ENCODE measurements at regions not wholly inside any gene's neighbourhood (a gene's known extent, or its start where the extent isn't known, plus 50 kb on each side); places are given as distances from the start of the nearest gene placed in this dataset.

DNA sequence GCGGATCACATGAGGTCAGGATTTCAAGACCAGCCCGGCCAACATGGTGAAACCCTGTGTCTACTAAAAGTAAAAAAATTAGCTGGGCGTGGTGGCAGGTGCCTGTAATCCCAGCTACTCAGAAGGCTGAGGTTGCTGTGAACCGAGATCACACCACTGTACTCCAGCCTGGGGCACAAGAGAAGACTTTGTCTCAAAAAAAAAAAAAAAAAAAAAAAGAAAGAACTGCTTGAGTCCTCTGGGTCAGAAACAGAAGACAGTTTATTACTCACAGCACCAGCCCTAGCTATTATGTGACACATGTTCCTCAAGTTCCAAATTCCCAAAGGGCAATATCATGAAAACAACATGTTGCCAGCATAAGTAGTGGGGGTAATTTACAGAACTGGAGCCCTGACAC, 1014.1 kb upstream of the RAG2 start:
- no TSS peak for BruUV-seq (replicated peaks)
- TF ChIP-seq, protein P1, sequence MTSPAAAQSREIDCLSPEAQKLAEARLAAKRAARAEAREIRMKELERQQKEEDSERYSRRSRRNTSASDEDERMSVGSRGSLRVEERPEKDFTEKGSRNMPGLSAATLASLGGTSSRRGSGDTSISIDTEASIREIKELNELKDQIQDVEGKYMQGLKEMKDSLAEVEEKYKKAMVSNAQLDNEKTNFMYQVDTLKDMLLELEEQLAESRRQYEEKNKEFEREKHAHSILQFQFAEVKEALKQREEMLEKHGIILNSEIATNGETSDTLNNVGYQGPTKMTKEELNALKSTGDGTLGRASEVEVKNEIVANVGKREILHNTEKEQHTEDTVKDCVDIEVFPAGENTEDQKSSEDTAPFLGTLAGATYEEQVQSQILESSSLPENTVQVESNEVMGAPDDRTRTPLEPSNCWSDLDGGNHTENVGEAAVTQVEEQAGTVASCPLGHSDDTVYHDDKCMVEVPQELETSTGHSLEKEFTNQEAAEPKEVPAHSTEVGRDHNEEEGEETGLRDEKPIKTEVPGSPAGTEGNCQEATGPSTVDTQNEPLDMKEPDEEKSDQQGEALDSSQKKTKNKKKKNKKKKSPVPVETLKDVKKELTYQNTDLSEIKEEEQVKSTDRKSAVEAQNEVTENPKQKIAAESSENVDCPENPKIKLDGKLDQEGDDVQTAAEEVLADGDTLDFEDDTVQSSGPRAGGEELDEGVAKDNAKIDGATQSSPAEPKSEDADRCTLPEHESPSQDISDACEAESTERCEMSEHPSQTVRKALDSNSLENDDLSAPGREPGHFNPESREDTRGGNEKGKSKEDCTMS (CRISPR knock-in tag; conservative IDR thresholded peaks at IDR 0.05): no peak
- no peak for TF ChIP-seq NKX3-1 (CRISPR knock-in tag; IDR thresholded peaks at IDR 0.05)
- no peak for TF ChIP-seq DR1 (CRISPR knock-in tag; IDR thresholded peaks at IDR 0.05)
- TF ChIP-seq ARHGAP35 (CRISPR knock-in tag; IDR thresholded peaks at IDR 0.05; ENCODE audit: borderline replicate concordance): no peak
- H2AFZ ChIP-seq (ENCODE audit: low read length): no peak overlapping the region
- H3K36me3 ChIP-seq (replicated peaks in 1 of 2; ENCODE audit: control insufficient read depth in 1 of 2, insufficient read depth in 2 of 2, low read length in 2 of 2): no peaks in the 10 kb centered on the region
- ChIA-PET CTCF (ENCODE audit: low intra/inter-chr PET ratio, low total read pairs) (no interaction called here), POLR2A (no interaction called here)
- no peak for DNase-seq (ENCODE audit: low spot score)
- no peak for ATAC-seq
- FAIRE-seq: no peak
- intact Hi-C loops (cut with micrococcal nuclease; ENCODE audit: unreplicated experiment) (no loop called here), in situ Hi-C loops (cut with HindIII; ENCODE audit: extremely low pct_ligation_motif_present, low pct_unique_long_range_greater_than_20kb) (no loop called here)
- H3K27me3 ChIP-seq (ENCODE audit: control insufficient read depth in 1 of 2, insufficient read depth in 2 of 2, low read length in 2 of 2): no peaks in the 10 kb centered on the region
- WGBS (ENCODE audit: low lambda C conversion rate): 0% methylated on average over 4 of the region's 4 CpGs
- no peaks in the 10 kb centered on the region for H4K20me1 ChIP-seq (ENCODE audit: insufficient read depth, low read length)
- H3K9ac ChIP-seq (ENCODE audit: insufficient read depth, low read depth, low read length): no peak overlapping the region
- no peaks in the 10 kb centered on the region for H3K4me1 ChIP-seq (ENCODE audit: insufficient read depth, low read length)
- no peak overlapping the region for H3K4me3 ChIP-seq (replicated peaks in 1 of 3; ENCODE audit: insufficient read depth in 1 of 3, low read depth in 2 of 3, low read length in 3 of 3)
- no peak overlapping the region for H3K4me2 ChIP-seq (ENCODE audit: low read depth, low read length)
- no peak overlapping the region for H3K27ac ChIP-seq (ENCODE audit: extremely low read length, insufficient read depth, low read length)
- H3K9me3 ChIP-seq (ENCODE audit: low read length): peaks cover 24% of the 10 kb centered on the region
- no peaks in the 10 kb centered on the region for H3K79me2 ChIP-seq (ENCODE audit: insufficient read depth, low read length)

DNA sequence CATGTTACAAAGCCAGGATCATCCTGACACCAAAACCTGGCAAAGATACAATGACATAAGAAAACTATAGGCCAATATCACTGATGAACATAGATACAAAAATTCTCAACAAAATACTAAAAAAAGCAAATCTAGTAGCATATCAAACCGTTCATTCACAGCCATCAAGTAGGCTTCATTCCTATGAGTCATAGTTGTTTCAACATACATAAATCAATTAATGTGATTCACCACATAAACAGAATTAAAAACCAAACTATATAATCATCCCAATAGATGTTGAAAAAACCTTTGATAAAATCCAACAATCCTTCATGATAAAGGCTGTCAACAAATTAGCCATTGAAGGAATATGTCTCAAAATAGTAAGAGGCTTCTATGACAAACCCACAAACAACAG, 1007.2 kb upstream of the RAG2 start:
- POLR2A ChIA-PET: no interaction called here
- intact Hi-C loops (cut with micrococcal nuclease; ENCODE audit: unreplicated experiment): no loop called here
- no peak for TF ChIP-seq POLR2A (IDR thresholded peaks at IDR 0.05; ENCODE audit: insufficient read depth in 1 of 2, low read depth in 2 of 2, low read length in 2 of 2)
- TF ChIP-seq ZFP36L2 (CRISPR knock-in tag; IDR thresholded peaks at IDR 0.05): no peak
- TF ChIP-seq FOXA3 (CRISPR knock-in tag; IDR thresholded peaks at IDR 0.05): no peak
- no peak for TF ChIP-seq HOXA7 (CRISPR knock-in tag; IDR thresholded peaks at IDR 0.05)
- TF ChIP-seq KLF11 (CRISPR knock-in tag; IDR thresholded peaks at IDR 0.05): no peak
- TF ChIP-seq, protein P2, sequence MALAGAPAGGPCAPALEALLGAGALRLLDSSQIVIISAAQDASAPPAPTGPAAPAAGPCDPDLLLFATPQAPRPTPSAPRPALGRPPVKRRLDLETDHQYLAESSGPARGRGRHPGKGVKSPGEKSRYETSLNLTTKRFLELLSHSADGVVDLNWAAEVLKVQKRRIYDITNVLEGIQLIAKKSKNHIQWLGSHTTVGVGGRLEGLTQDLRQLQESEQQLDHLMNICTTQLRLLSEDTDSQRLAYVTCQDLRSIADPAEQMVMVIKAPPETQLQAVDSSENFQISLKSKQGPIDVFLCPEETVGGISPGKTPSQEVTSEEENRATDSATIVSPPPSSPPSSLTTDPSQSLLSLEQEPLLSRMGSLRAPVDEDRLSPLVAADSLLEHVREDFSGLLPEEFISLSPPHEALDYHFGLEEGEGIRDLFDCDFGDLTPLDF (CRISPR knock-in tag; IDR thresholded peaks at IDR 0.05): no peak
- TF ChIP-seq ZBTB7A (CRISPR knock-in tag; IDR thresholded peaks at IDR 0.05): no peak
- TF ChIP-seq MIER2 (CRISPR knock-in tag; IDR thresholded peaks at IDR 0.05): no peak
- TF ChIP-seq ZEB1 (IDR thresholded peaks at IDR 0.05; ENCODE audit: insufficient replicate concordance, low read depth): no peak
- TF ChIP-seq MLLT10 (CRISPR knock-in tag; IDR thresholded peaks at IDR 0.05): no peak
- no peak for TF ChIP-seq TBX2 (CRISPR knock-in tag; IDR thresholded peaks at IDR 0.05; ENCODE audit: borderline replicate concordance)
- TF ChIP-seq ZNF263 (CRISPR knock-in tag; IDR thresholded peaks at IDR 0.05): no peak
- no peak for TF ChIP-seq JUNB (CRISPR knock-in tag; IDR thresholded peaks at IDR 0.05; ENCODE audit: borderline replicate concordance)
- TF ChIP-seq MAF1 (CRISPR knock-in tag; IDR thresholded peaks at IDR 0.05; ENCODE audit: borderline replicate concordance): no peak
- no peak for TF ChIP-seq ZNF615 (CRISPR knock-in tag; IDR thresholded peaks at IDR 0.05; ENCODE audit: borderline replicate concordance)
- TF ChIP-seq PHB2 (IDR thresholded peaks at IDR 0.05; ENCODE audit: partially characterized antibody): no peak

More for the DNA sequence above, 1007.2 kb upstream of the RAG2 start:
- CTCF ChIA-PET (ENCODE audit: low intra/inter-chr PET ratio, low total read pairs): no interaction called here
- FAIRE-seq (no peak), DNase-seq (ENCODE audit: low spot score) (no peak), ATAC-seq (no peak)
- Histone ChIP-seq H3K9me3 (ENCODE audit: low read length) (peaks cover 74% of the 10 kb centered on the region), H3K36me3 (replicated peaks in 1 of 2; ENCODE audit: control insufficient read depth in 1 of 2, insufficient read depth in 2 of 2, low read length in 2 of 2) (no peaks in the 10 kb centered on the region), H4K20me1 (ENCODE audit: insufficient read depth, low read length) (no peaks in the 10 kb centered on the region), H2AFZ (ENCODE audit: low read length) (no peak overlapping the region), H3K4me3 (replicated peaks in 1 of 3; ENCODE audit: insufficient read depth in 1 of 3, low read depth in 2 of 3, low read length in 3 of 3) (no peak overlapping the region), H3K4me2 (ENCODE audit: low read depth, low read length) (no peak overlapping the region), H3K27me3 (ENCODE audit: control insufficient read depth in 1 of 2, insufficient read depth in 2 of 2, low read length in 2 of 2) (no peaks in the 10 kb centered on the region), H3K4me1 (ENCODE audit: insufficient read depth, low read length) (no peaks in the 10 kb centered on the region), H3K79me2 (ENCODE audit: insufficient read depth, low read length) (no peaks in the 10 kb centered on the region), H3K9ac (ENCODE audit: insufficient read depth, low read depth, low read length) (no peak overlapping the region), H3K27ac (ENCODE audit: extremely low read length, insufficient read depth, low read length) (no peak overlapping the region)
- in situ Hi-C loops (cut with HindIII; ENCODE audit: extremely low pct_ligation_motif_present, low pct_unique_long_range_greater_than_20kb): no loop called here
- whole genome bisulfite sequencing (ENCODE audit: low lambda C conversion rate): 0% methylated on average over 1 of the region's 1 CpG
- BruUV-seq (replicated peaks): no TSS peak

Data from HepG2 (cell line).